IMR-90 (cell line): ENCODE measurements at regions not wholly inside any gene's neighbourhood (a gene's known extent, or its start where the extent isn't known, plus 50 kb on each side); places are given as distances from the start of the nearest gene placed in this dataset.

Source experiments
- ATAC-seq: fragments of 200-7000 bp; cut with Tn5 transposase; 2 replicates; pipeline ENCODE4 v1.9.1; 2020; ENCODE audit warnings: low read depth, mild to moderate bottlenecking, moderate library complexity
- BruUV-seq: library from RNA; stranded (reverse); fragments of 400-500 nt; replicated peaks from 2 replicates; lab custom pipeline; 2021; lab: Mats Ljungman, UMichigan
- CTCF ChIA-PET: fragments of 300-600 bp; formaldehyde crosslinking; extraction: SDS; loops from one replicate; lab custom pipeline; 2021; ENCODE audit warnings: antibody characterized with exemption; lab: Yijun Ruan, JAX
- POLR2A ChIA-PET: fragments of 300-600 bp; sonication (Branson Sonifier 250); formaldehyde crosslinking; loops from one replicate; lab custom pipeline; 2022; ENCODE audit warnings: antibody characterized with exemption; ENCODE audit not compliant: unreplicated experiment; lab: Charles Lee
- DNase-seq: peaks from one replicate; pipeline ENCODE4 v3.0.0; 2013
- H2AFZ ChIP-seq: replicated peaks from 2 replicates; pipeline ENCODE3; 2013; ENCODE audit warnings: low read length, mild to moderate bottlenecking; ENCODE audit not compliant: poor library complexity
- H2AK5ac ChIP-seq: 2 replicates; pipeline ENCODE4 v1.6.1; 2013; ENCODE audit warnings: low read depth, low read length, inconsistent platforms
- H2AK9ac ChIP-seq: replicated peaks from 2 replicates; pipeline ENCODE3; 2013; ENCODE audit warnings: mild to moderate bottlenecking, low read depth, low read length, moderate library complexity; ENCODE audit not compliant: poor library complexity
- H2BK120ac ChIP-seq: 2 replicates; pipeline ENCODE4 v1.6.1; 2013; ENCODE audit warnings: low read depth, low read length, inconsistent platforms
- H2BK15ac ChIP-seq: 3 replicates; pipeline ENCODE4 v1.6.1; 2013; ENCODE audit warnings: low read depth, low read length, inconsistent platforms
- H2BK20ac ChIP-seq: 2 replicates; pipeline ENCODE4 v1.6.1; 2013; ENCODE audit warnings: low read depth, mild to moderate bottlenecking, inconsistent platforms, low read length, moderate library complexity
- H2BK5ac ChIP-seq: 2 replicates; pipeline ENCODE4 v1.6.1; 2013; ENCODE audit warnings: mild to moderate bottlenecking, low read depth, low read length, inconsistent platforms; ENCODE audit not compliant: poor library complexity, severe bottlenecking
- H3K14ac ChIP-seq: replicated peaks from 2 replicates; pipeline ENCODE4 v1.6.1; 2013; ENCODE audit warnings: low read depth, low read length, inconsistent platforms
- H3K18ac ChIP-seq: 2 replicates; pipeline ENCODE4 v1.6.1; 2013; ENCODE audit warnings: low read depth, low read length, control low read depth
- H3K23ac ChIP-seq: 2 replicates; pipeline ENCODE4 v1.6.1; 2013; ENCODE audit warnings: low read depth, low read length, inconsistent platforms
- H3K27ac ChIP-seq: 2 replicates; pipeline ENCODE4 v1.5.1; 2013; ENCODE audit warnings: mild to moderate bottlenecking, control low read depth, low read length; ENCODE audit not compliant: insufficient read depth
- H3K27me3 ChIP-seq: 2 replicates; pipeline ENCODE4 v1.6.1; 2013; ENCODE audit warnings: low read length; ENCODE audit not compliant: control insufficient read depth, insufficient read depth
- H3K36me3 ChIP-seq: 2 replicates; pipeline ENCODE4 v1.6.1; 2013; ENCODE audit warnings: low read length, mixed read lengths; ENCODE audit not compliant: control insufficient read depth, insufficient read depth
- H3K4ac ChIP-seq: 2 replicates; pipeline ENCODE4 v1.6.1; 2013; ENCODE audit warnings: low read depth, low read length, inconsistent platforms
- H3K4me1 ChIP-seq: 2 replicates; pipeline ENCODE4 v1.6.1; 2013; ENCODE audit warnings: low read length, mixed read lengths; ENCODE audit not compliant: control insufficient read depth, insufficient read depth
- H3K4me2 ChIP-seq: 2 replicates; pipeline ENCODE4 v1.6.1; 2013; ENCODE audit warnings: low read depth, mild to moderate bottlenecking, control low read depth, low read length, moderate library complexity
- H3K4me3 ChIP-seq: 2 replicates; pipeline ENCODE4 v1.5.1; 2013; ENCODE audit warnings: low read depth, mild to moderate bottlenecking, control low read depth, low read length, moderate library complexity; ENCODE audit not compliant: insufficient read depth
- H3K56ac ChIP-seq: 2 replicates; pipeline ENCODE4 v1.6.1; 2013; ENCODE audit warnings: low read length, inconsistent platforms; ENCODE audit not compliant: insufficient read depth; ENCODE audit errors: extremely low read depth
- H3K79me1 ChIP-seq, 2 experiments: 2 replicates each; pipeline ENCODE4 v1.6.1; 2013; ENCODE audit warnings: low read length in 2 of 2, inconsistent platforms in 1 of 2, low read depth in 1 of 2
- H3K9ac ChIP-seq: 2 replicates; pipeline ENCODE4 v1.6.1; 2013; ENCODE audit warnings: low read depth, low read length, control low read depth
- H3K9me1 ChIP-seq: 2 replicates; pipeline ENCODE4 v1.6.1; 2013; ENCODE audit warnings: low read length, inconsistent platforms; ENCODE audit not compliant: insufficient read depth
- H3K9me3 ChIP-seq: 2 replicates; pipeline ENCODE4 v1.6.1; 2013; ENCODE audit warnings: low read length; ENCODE audit not compliant: control insufficient read depth, insufficient read depth
- H4K20me1 ChIP-seq: 2 replicates; pipeline ENCODE4 v1.6.1; 2013; ENCODE audit warnings: low read length, inconsistent platforms; ENCODE audit not compliant: insufficient read depth
- H4K5ac ChIP-seq: 2 replicates; pipeline ENCODE4 v1.6.1; 2013; ENCODE audit warnings: mild to moderate bottlenecking, low read depth, low read length, control low read depth
- H4K8ac ChIP-seq, 2 experiments: 2 replicates each; pipeline ENCODE4 v1.6.1; 2013; ENCODE audit warnings: low read depth in 2 of 2, low read length in 2 of 2, control low read depth in 1 of 2, inconsistent platforms in 1 of 2
- H4K91ac ChIP-seq: 2 replicates; pipeline ENCODE4 v1.6.1; 2013; ENCODE audit warnings: low read depth, low read length, inconsistent platforms; ENCODE audit not compliant: insufficient read depth
- MAFK ChIP-seq: IDR thresholded peaks from 2 replicates; pipeline ENCODE4 v1.6.1; 2012; ENCODE audit warnings: low read depth, low read length, improper control_type of control experiment
- WGBS, 2 experiments: methylation state at CpG; one replicate each; pipeline versions ENCODE4 v1.1.5 to v1.1.7; 2013; ENCODE audit warnings: missing lambda C conversion rate in 2 of 2; ENCODE audit not compliant: insufficient read length in 1 of 2; ENCODE audit errors: extremely low coverage in 2 of 2; 5-methylcytosine and 5-hydroxymethylcytosine counted together
- dilution Hi-C: fragments of 300-500 bp; cut with HindIII; formaldehyde crosslinking; loops from one replicate; pipeline ENCODE4 v1.14.3; 2018; ENCODE audit warnings: low sequenced_read_pairs; ENCODE audit not compliant: unreplicated experiment
- in situ Hi-C: fragments of 300-500 bp; cut with MboI; formaldehyde crosslinking; loops from 3 replicates; pipeline ENCODE4 v1.14.3; 2019; ENCODE audit warnings: low sequenced_read_pairs, inconsistent platforms, mixed read lengths
- intact Hi-C: fragments of 100-400 bp; cut with micrococcal nuclease; formaldehyde crosslinking; loops from 2 replicates; pipeline ENCODE4 v1.10.0; 2022

DNA sequence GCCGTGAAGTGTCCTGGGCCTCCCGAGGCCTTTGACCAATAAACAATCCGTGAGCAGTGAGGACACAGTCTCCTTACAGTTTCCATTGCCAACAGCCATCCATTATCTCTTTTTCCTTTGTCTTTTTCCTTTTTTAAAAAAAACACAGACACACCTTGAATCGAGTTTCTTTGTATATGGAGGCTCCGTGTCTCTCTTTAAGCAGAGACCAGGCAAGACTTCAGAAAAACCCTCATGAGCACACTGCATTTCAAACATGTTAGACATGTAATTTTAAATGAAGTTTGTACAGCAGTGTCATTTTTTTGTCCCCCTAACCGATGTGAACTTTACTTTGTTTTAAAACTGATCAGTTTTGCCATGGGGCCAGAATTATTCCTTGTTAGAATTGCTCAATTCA lies 111.1 kb downstream of the SPTSSA start:
- Histone ChIP-seq H2BK120ac (no peak overlapping the region), H3K9me3 (no peaks in the 10 kb centered on the region), H2BK15ac (no peak overlapping the region), H3K23ac (no peak overlapping the region), H3K4ac (no peak overlapping the region), H2AK5ac (no peak overlapping the region), H3K79me1 (no peaks in the 10 kb centered on the region), H3K4me1 (no peaks in the 10 kb centered on the region), H3K4me3 (no peak overlapping the region), H3K27ac (no peak overlapping the region), H2AK9ac (no peak overlapping the region), H3K56ac (no peak overlapping the region), H3K14ac (no peak overlapping the region), H3K18ac (no peak overlapping the region), H4K91ac (no peak overlapping the region), H4K20me1 (no peaks in the 10 kb centered on the region), H2AFZ (no peak overlapping the region), H2BK20ac (no peak overlapping the region), H2BK5ac (no peak overlapping the region), H3K27me3 (no peaks in the 10 kb centered on the region), H3K9me1 (no peaks in the 10 kb centered on the region), H3K4me2 (no peak overlapping the region), H4K8ac (no peak overlapping the region), H3K9ac (no peak overlapping the region), H4K5ac (no peak overlapping the region), H3K36me3 (no peaks in the 10 kb centered on the region)
- no peak for TF ChIP-seq MAFK
- WGBS, 2 experiments: no CpG with 5 or more reads among the region's 6 CpGs
- CTCF ChIA-PET: interaction anchor here (0.6 to 1.1 kb wide), 2 partner anchors 26 to 29 kb away, joined by 3 to 7 read pairs; no protein-coding TSS in a partner anchor
- intact Hi-C loops: no loop called here
- ATAC-seq: no peak
- POLR2A ChIA-PET: no interaction called here
- no TSS peak for BruUV-seq
- dilution Hi-C loops: no loop called here
- in situ Hi-C loops: no loop called here
- DNase-seq: no peak
